HG02970 (cell line): ENCODE measurements at regions not wholly inside any gene's neighbourhood (a gene's known extent, or its start where the extent isn't known, plus 50 kb on each side); places are given as distances from the start of the nearest gene placed in this dataset.

Experiments used
- ATAC-seq: cut with Tn5 transposase; IDR thresholded peaks from one replicate; pipeline ENCODE4 v1.9.1; 2021; ENCODE audit warnings: mild to moderate bottlenecking, moderate library complexity, moderate number of reproducible peaks; ENCODE audit not compliant: unreplicated experiment, low FRiP score

DNA sequence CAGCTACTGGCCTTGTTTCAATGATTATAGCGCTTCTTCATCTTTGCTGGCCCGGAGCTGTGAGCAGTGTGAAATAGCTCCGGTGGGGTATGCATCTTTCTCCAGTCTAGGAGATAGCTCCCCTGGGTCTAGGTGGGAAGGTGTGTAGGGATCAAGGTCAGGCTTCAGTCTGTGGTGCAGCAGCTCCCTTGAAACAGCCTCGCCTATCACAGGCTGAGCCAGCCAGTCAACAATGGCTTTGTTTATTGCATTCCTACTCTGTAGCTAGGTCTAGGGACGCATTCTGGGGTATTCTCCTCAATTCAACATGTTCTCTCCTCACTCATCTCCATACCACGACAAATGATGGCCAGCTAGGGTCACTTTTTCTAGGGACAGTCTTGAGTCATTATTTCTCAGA is 646.8 kb upstream of the IGFBP3 start:
- no peak for ATAC-seq

DNA sequence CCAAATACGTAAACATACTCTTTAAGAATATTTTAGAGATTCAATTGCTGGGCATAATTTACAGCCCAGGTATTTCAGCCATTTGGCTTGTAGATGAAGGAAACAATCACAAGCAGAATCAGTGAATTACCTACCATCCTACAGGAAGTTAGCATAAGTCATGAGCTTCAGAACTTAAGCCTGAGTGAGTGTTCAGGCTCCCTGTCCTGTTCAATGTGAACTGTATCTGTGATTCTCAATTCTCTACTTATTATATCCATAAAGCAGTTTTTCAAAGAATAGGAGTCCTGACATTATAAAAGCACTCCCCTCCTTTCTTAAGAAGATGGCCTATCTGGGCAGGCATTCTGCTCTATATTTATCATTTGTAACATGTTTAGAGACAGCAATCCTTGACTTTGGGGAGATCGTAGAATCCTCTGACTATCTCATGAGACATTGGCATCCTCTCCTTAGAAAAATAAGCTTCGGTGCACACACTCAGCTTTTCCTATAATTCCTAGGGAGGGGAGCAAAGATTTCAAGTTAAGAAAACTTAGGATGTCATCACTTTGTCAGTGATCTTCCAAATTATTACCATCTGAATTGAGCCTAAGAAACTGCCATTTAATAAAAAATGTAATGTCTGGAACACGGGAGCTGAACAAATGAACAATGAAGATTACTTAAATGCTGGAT is 645.2 kb upstream of the IGFBP3 start:
- no peak for ATAC-seq

DNA sequence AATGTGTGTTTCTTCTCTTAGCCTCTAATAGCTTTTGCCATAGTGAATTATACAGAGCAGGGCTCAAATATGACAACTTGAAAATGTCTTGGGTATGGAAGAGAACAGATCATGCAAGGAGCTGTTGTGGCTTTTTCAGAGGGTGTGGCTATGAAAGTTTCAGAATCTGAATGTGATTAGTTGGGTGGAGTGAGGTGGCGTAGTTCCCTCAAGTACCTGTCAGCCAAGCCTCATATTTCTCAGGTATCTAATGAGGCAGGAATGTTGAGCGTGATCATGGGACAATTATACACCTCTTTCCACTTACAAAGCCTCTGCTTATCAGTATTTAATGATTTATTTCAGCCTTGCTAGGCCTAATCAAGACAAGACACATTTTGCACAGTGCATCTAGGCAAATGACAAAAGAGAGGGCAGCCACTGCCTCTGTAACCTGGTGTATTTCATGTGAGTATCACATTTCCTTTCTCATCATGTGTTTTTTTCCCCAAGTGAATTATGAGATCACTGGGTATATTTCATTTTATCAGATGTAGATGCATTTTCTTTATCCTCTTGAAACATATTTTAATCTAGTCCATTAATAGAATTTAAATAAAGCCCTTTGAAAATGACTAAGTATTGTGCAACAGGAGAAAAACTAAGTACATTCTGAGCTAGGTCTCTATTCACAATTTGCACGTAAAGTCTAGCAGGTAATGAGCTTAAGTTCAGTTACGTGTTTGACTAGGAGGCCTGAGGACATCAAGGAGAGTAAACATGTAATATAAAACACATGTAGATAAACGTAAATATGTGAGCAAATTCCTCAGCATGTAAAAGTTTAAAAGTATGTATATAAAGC is 644.4 kb upstream of the IGFBP3 start:
- ATAC-seq = no peak

DNA sequence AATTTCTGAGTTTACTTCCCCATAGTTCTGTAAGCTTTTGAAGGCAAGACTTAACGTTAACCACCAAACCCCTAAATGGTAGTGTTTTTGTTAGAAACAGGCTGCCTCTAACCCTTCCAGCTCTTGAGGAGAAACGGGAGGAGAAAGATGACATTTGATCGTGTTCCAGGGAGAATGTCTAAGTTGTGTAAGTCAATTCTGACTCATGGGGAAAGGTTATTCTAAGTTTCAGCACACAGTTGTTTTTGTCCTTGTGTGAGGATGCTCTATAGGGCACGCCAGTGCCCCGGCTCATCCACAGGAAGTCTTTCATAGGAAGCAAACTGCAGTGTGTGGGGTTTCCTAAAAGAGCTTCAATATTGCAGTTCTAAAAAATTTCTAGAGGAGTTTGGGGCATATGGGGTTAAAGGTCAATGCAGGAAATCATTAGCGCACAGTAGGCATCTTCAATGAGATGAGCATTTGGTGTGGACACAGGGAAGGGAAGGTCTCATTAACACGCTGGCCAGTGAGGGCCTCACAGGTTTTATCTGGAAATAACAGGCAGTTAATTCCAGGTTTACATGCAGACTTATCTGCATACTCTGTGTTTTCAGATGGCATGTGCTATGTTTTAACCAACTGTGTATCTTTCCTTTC is 638.2 kb upstream of the IGFBP3 start:
- ATAC-seq = no peak

DNA sequence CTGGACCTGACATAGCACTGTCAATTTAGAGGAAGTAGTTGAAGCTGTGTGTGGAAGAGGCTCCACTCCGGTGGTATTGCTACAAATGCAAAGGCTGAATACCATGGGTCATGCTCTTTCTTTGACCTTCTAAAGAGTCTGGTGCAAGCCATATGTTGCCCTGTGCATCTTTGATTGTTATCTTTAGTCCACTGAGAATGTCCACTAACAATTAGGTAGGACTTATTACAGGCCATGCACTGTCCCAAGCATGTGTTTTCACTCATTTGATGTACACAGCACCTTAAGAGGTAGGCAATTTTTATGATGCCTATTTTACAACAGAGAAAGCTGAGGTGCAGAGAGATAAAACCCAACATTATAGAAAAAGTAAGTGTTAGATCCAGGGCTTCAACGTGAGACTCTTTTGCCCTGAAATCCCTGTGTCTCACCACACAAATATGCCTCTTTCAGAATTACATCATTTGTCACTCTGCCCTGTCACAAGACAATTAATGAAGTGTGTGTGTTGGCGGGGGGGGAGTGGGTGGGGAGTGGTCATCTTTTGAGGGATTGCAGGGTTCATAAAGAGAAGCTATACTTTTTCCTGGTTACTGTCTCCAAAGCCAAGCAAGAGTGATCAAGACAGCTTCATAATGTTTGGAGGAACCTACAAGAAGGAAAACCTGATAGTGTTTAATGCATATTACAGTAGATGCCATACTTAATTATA is 637.6 kb upstream of the IGFBP3 start:
- no peak for ATAC-seq

DNA sequence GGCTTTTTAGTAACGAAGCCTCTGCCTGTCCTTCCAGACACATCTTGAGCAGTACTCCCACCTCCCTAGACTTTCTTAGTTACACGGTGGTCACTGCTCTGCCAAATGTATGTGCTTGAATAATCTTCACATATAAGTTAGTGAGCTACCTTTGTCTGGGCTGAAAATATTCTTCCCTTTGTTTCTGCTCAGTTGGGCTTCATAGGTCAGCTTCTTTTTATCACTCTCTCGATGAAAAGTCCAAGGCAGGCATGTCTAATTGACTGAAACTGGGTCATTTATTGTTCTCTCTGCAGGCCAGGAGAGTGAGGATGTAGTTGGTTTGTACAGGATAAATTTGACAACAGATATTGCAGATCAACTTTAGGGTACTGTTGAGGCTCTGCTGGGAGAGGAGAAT is 636.7 kb upstream of the IGFBP3 start:
- no peak for ATAC-seq

DNA sequence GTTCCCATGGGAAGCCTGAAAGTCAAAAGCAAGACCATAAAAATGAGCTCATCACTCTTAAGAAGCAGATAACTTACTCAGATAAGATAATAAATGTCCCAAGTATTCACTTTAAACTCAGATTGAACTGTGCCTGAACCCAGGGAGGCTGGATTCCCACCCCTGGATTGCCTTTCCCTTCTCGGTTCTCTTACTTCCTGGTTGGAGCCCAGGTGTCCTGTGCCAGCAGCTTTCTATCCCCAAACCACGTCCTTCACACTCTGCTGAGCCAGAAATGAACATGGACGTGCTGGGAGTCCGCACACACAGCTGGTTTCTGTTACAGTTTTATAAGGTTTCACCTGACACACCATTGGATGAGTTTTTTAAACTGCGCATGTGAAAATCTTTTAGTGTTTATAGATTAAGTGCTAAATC is 636.2 kb upstream of the IGFBP3 start:
- no peak for ATAC-seq

DNA sequence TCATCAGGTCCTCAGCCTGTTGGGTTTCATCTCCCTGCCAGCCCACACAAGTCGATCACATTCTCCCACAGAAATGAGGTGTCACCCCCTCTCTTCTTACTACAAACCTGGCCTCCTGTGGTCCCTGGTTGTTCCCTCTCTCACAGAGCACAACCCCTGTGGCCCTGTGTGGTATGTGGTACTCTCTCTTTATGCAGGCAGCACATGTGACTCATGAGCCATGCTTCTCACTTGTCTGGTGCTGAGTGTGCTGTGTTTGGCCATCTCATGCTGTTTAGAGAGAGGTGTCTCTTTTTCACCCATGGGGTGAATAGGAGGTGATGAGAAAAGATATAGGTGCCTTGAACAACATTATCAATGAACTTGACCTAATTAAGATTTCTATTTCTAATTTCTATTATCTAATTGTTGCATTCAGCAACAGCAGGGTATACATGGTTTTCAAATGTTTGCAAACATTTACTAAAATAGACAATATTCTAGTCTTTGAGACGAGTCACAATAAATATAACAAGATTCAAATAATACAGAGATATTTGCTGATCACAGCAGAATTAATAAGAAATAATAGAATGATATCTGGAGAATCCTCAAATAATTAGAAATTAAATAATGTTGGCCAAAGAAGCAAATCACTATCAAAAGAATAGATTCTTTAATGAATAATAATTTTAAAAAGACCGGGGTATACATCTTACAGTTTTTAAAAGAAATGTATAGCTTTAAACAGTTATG is 633.8 kb upstream of the IGFBP3 start:
- ATAC-seq = no peak

DNA sequence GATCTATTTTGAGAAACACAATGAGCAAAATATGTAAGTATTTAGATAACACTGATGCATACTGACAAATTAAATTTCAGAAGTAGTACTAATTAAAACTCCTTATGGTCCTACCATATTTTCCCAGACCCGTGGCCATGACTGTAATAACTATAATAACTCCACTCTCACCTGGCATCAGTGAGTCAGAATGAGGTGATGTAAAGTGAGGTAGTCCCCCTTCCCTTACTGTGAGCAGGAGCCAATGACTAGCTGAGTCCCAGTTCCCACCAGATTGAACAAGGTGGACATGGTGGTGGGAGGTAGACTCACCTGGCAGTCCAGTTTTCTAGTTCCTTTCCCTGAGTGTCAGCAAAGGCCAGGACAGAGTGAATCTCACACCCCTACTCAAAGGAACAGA is 630.5 kb upstream of the IGFBP3 start:
- no peak for ATAC-seq

DNA sequence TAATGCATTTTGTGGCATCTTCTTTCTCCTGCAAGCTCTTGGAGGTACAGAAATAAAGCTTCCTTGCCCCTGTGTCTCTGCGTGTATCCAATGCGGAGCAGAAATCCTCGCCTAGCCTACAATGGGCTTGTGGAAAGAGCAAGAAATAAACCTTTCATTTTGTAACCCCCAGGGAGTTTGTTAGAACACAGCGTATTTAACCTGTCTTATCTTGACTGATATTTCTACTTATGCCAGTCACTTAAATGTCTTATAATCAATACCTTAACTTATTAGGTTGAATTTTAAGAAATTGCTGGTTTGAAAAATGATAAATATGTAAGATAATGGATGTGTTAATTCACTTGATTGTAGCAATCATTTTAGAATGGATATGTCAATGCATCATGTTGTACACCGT is 629.8 kb upstream of the IGFBP3 start:
- no peak for ATAC-seq

DNA sequence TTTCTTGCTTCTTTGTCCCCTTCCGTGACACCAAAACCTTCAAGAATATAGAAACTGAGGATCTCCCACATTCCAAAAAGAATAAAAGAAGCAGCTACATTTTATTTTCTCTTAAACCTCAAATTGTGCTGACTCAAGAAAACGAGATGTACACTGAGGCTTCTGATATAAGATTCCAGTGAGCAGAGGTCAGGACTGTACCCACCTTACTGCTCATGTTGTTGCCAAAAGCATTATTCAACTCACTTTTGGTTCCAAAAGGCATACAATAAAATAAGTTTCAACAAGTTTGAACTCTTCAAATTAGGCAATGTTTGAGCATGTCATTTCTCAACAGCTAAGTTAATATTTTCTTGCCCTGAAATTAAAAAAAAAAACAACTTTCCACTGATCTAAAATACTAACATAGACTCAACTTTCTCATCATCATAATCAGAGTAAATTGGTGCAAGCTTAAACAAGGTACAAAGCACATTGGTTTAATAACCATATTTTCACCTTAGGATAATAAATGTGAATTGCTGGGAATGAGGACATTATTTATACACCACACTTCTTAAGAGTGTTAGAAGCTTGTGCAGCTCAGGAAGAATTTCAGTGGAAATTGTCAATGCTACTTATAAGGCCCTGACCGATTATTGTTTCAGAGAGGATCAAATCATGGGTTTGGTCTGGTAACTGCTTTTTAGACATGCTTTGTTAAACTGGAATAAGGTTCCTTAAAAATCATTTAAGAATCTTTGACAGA is 629.0 kb upstream of the IGFBP3 start:
- ATAC-seq = no peak

DNA sequence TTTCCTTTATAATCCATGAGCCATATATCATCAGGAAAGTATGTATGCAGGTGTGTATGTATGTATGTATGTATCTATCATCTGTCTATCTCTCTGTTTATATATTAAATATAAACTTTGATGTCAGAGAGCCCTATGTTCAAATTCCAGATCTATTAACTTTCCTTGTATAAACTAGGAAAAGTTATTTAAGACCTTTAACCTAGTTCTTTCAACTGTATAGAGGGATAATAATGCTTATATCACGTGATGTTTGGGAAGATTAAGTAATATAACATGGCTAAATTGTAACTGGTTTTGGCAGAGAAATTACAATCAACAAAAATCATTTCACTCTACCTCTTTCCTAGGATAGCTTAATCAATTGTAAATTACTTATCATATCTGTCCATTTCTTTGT is 628.3 kb upstream of the IGFBP3 start:
- ATAC-seq = no peak

DNA sequence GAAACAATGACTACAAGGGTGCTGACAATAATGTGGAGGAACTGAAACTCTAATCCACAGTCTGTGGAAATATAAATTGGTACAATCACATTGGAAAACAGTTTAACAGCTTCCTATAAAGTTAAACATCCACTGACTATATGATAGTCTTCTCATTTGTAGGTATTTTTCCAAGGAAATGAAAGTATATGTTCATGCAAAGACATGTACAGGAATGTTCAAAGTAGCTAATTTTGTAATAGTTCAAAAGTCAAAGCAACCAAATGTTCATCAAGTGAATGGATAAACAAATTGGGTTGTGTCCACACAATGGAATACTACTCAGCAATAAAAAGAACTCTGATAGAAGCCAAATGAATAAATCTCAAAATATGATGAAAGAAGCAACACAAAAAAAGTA is 626.0 kb upstream of the IGFBP3 start:
- no peak for ATAC-seq

DNA sequence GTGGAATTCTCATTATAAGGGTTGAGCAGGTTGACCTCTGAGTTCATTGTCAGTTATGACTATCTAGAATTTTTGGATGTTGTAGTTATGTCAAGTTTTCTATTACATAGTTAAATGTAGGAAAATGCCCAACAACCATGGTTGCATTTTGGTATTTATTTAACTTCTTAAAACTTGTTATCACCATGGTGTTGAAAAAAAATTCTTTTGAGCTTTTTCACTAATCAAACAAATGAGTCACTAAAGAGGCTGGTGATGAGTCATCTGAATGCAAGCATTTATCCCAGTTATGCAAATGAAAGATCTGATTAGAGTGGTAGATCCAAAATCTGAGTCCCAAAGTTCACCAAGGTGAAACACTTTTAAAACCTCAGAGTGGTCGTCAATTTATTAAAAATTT is 624.7 kb upstream of the IGFBP3 start:
- ATAC-seq = no peak

DNA sequence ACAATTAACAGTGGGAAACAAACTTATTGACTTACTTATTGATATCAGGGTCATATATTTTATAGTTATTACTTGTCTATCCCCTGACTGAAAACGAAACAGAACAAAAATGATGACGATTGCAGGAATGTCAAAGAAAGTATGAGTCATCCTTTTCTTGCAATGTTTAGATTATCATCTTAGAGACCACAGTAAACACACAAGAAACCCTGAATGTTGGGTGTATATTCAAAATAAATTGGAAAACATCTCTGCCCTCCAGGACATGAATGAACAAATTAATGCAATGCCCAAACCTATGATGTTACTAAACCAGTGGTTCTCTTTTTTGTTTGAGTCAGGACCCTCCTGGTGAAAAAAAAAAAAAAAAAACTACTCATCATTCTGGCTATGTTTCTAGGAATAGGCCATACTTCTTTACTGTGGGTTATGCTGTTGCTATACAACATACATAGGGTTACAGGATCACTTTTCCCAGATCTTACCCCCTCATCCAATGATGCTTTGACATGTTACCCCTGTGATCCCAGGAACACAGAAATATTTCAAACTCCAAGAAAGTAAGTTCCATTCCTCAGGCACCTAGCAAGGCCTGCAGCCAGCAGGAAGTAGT is 623.4 kb upstream of the IGFBP3 start:
- ATAC-seq = no peak

DNA sequence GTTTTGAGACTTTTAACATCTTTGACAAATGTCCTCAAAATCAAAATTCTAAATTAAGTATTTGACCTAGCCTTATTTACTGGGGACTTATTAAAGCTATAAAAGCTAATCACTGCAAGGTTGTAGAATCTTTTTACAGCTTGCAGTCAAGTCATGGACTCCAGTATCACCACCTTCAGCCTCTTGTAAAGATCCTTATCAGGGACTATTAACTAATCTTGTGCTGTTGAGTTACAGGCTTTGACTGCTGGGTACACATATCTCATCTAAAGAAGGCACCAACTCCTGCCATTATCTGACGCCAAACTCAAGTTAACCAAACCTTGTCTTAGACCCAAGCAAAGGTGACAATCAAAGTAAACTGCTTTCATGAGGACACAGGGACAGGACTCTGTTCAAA is 621.0 kb upstream of the IGFBP3 start:
- ATAC-seq = no peak

DNA sequence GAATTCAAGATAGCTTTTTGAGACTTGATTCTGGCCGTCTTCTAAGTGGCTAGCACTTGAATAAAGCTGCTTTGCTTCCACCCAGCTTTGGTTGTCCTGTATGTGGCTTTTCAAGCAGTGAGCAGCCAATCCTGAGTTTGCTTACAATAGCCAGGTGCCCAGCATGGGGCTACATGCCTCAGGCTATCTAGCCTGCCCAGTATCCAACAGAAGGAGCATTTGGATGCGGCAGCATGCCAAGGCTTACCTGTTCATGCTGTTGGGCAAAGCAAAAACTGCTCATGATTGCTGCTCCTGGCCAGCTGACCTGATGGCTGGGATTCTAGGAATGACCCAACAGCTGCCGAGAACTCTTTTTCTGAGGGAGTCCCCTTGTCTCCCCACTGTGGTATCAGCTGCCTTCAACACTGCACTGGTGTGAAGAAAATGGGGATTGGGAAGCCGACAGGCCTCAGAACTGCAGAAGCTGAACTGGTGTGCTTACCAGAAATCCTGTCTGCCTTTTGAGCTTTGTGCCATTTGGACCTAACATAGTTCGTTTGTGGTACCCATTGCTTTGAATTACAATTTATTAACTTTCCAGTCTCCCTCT is 618.9 kb upstream of the IGFBP3 start:
- no peak for ATAC-seq

DNA sequence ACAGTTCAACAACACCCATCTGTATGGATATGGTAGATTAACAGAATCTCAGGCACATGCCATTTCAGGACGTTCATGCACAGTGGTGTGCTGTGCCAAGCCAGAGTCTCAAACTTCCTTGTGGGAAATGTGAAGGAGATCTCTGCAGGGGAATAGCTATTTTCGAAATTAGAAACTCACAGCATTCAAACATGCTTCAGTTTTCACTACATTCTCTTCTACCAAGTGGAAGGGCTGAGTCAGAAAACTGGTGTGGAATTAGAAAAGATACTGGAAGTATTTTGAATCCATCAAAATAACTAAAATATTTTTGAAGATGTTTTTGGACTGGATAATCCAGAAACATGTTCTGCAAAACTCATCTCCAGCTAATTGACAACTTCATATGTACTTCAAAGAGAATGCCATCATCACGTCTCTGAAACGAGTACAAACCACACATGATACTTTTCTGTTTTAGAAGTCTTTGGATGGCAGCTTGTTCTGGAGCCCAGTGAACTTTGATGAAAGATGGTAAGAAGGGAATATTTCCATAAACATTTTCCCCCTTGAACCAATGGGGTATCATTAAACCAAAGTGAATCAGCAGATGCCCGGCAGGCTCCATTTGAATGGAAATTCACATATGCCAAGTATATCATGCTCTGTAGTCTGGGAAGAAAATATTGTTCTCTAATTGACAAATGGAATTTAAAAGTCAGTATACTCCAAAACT is 616.3 kb upstream of the IGFBP3 start:
- ATAC-seq = no peak
